HepG2 (cell line): ENCODE measurements at regions not wholly inside any gene's neighbourhood (a gene's known extent, or its start where the extent isn't known, plus 50 kb on each side); places are given as distances from the start of the nearest gene placed in this dataset.

ENCODE experiments used
- ATAC-seq: fragments of 200-7000 bp; cut with Tn5 transposase; 3 replicates; pipeline ENCODE4 v1.9.1; 2020; ENCODE audit warnings: mild to moderate bottlenecking, moderate library complexity
- BruUV-seq: library from RNA; stranded (reverse); fragments of 400-500 nt; replicated peaks from 2 replicates; lab custom pipeline; 2021; lab: Mats Ljungman, UMichigan
- CTCF ChIA-PET: fragments of 300-600 bp; formaldehyde crosslinking; extraction: SDS; loops from one replicate; lab custom pipeline; 2021; ENCODE audit warnings: low total read pairs, inconsistent platforms, low intra/inter-chr PET ratio; lab: Yijun Ruan, JAX
- POLR2A ChIA-PET: fragments of 350-600 bp; sonication (Branson Sonifier 250); formaldehyde crosslinking; loops from one replicate; lab custom pipeline; 2020; ENCODE audit warnings: antibody characterized with exemption, inconsistent platforms; lab: Yijun Ruan, JAX
- DNase-seq: peaks from one replicate; pipeline ENCODE4 v3.0.0-alpha.2; 2015; ENCODE audit warnings: low spot score
- FAIRE-seq: peaks from 3 replicates; lab custom pipeline; 2011; peaks lifted over from hg19 to GRCh38; lab: Jason Lieb, UNC
- H2AFZ ChIP-seq: one replicate; pipeline ENCODE4 v1.6.1; 2011; ENCODE audit warnings: low read length, inconsistent platforms
- H3K27ac ChIP-seq: fragments of 300-600 bp; 3 replicates; pipeline ENCODE4 v1.8.0; 2011; ENCODE audit warnings: mixed run types, mild to moderate bottlenecking, mixed read lengths, low read length, inconsistent platforms; ENCODE audit not compliant: insufficient read depth; ENCODE audit errors: extremely low read length
- H3K27me3 ChIP-seq, 2 experiments: fragments of 200-600 bp in 1 of 2; 2 replicates in 1 of 2; 3 replicates in 1 of 2; pipeline versions ENCODE4 v1.6.0 to v1.8.0; 2011; ENCODE audit warnings: low read length in 2 of 2, mild to moderate bottlenecking in 2 of 2, moderate library complexity in 2 of 2, inconsistent platforms in 1 of 2; ENCODE audit not compliant: insufficient read depth in 2 of 2, control insufficient read depth in 1 of 2
- H3K36me3 ChIP-seq, 2 experiments: fragments of 200-600 bp in 1 of 2; replicated peaks in 1 of 2; 2 replicates in 1 of 2; 3 replicates in 1 of 2; pipeline versions ENCODE4 v1.5.1 to v1.8.0; 2011; ENCODE audit warnings: low read length in 2 of 2, inconsistent platforms in 1 of 2; ENCODE audit not compliant: insufficient read depth in 2 of 2, control insufficient read depth in 1 of 2
- H3K4me1 ChIP-seq: 2 replicates; pipeline ENCODE4 v1.5.1; 2012; ENCODE audit warnings: low read length, inconsistent platforms; ENCODE audit not compliant: insufficient read depth
- H3K4me2 ChIP-seq: 2 replicates; pipeline ENCODE4 v1.6.0; 2011; ENCODE audit warnings: low read depth, low read length, inconsistent platforms
- H3K4me3 ChIP-seq, 3 experiments: fragments of 200-600 bp in 1 of 3; sonication (generic), shearing (Covaris generic) in 1 of 3; replicated peaks in 1 of 3; 2 replicates each; pipeline ENCODE4 v1.5.1; 2011 to 2016; ENCODE audit warnings: low read length in 3 of 3, inconsistent platforms in 2 of 3, low read depth in 2 of 3, mild to moderate bottlenecking in 2 of 3, control low read depth in 1 of 3, mixed read lengths in 1 of 3; ENCODE audit not compliant: insufficient read depth in 1 of 3
- H3K79me2 ChIP-seq: one replicate; pipeline ENCODE4 v1.6.1; 2011; ENCODE audit warnings: low read length, inconsistent platforms; ENCODE audit not compliant: insufficient read depth
- H3K9ac ChIP-seq: 2 replicates; pipeline ENCODE4 v1.6.0; 2011; ENCODE audit warnings: mild to moderate bottlenecking, low read depth, low read length, inconsistent platforms; ENCODE audit not compliant: insufficient read depth
- H3K9me3 ChIP-seq: 2 replicates; pipeline ENCODE4 v1.5.1; 2012; ENCODE audit warnings: mild to moderate bottlenecking, low read length
- H4K20me1 ChIP-seq: 2 replicates; pipeline ENCODE4 v1.6.0; 2011; ENCODE audit warnings: inconsistent platforms, mild to moderate bottlenecking, low read length, moderate library complexity; ENCODE audit not compliant: insufficient read depth
- ARID4A ChIP-seq: sonication (generic); formaldehyde crosslinking; IDR thresholded peaks from 2 replicates; pipeline ENCODE4 v1.5.0; 2020; ENCODE audit warnings: mild to moderate bottlenecking, missing genetic modification reagents, borderline replicate concordance
- ARNT ChIP-seq: fragments of 450-650 bp; IDR thresholded peaks from 2 replicates; pipeline ENCODE4 v1.6.1; 2017
- CBFB ChIP-seq: sonication (generic); formaldehyde crosslinking; IDR thresholded peaks from 2 replicates; pipeline ENCODE4 v1.4.0; 2020; ENCODE audit warnings: missing genetic modification reagents
- DBP ChIP-seq: sonication (generic); formaldehyde crosslinking; IDR thresholded peaks from 2 replicates; pipeline ENCODE4 v1.4.0; 2020; ENCODE audit warnings: missing genetic modification reagents; ENCODE audit errors: not compliant biosample characterization
- HCFC1 ChIP-seq: fragments of 150-350 bp; IDR thresholded peaks from 2 replicates; pipeline ENCODE4 v1.6.1; 2014; ENCODE audit warnings: low read depth, low read length
- ISX ChIP-seq: sonication (generic); formaldehyde crosslinking; conservative IDR thresholded peaks from 2 replicates; pipeline ENCODE4 v1.5.0; 2020; ENCODE audit warnings: missing genetic modification reagents
- MXD1 ChIP-seq: sonication (generic); formaldehyde crosslinking; IDR thresholded peaks from 2 replicates; pipeline ENCODE4 v1.4.0; 2020; ENCODE audit warnings: mild to moderate bottlenecking, missing genetic modification reagents
- PATZ1 ChIP-seq: sonication (generic); formaldehyde crosslinking; IDR thresholded peaks from 2 replicates; pipeline ENCODE4 v1.4.0; 2020; ENCODE audit warnings: missing genetic modification reagents
- STAG1 ChIP-seq: sonication (generic); formaldehyde crosslinking; IDR thresholded peaks from 2 replicates; pipeline ENCODE4 v1.4.0; 2020; ENCODE audit warnings: missing genetic modification reagents
- TOE1 ChIP-seq: sonication (generic); formaldehyde crosslinking; IDR thresholded peaks from 2 replicates; pipeline ENCODE4 v1.4.0; 2020; ENCODE audit warnings: mild to moderate bottlenecking, missing genetic modification reagents
- XBP1 ChIP-seq: sonication (generic); formaldehyde crosslinking; IDR thresholded peaks from 2 replicates; pipeline ENCODE4 v1.5.0; 2020; ENCODE audit warnings: missing genetic modification reagents
- ZMYM2 ChIP-seq: sonication (generic); formaldehyde crosslinking; IDR thresholded peaks from 2 replicates; pipeline ENCODE4 v1.8.0; 2022; ENCODE audit warnings: mild to moderate bottlenecking, missing genetic modification reagents
- ZNF10 ChIP-seq: sonication (generic); formaldehyde crosslinking; IDR thresholded peaks from 2 replicates; pipeline ENCODE4 v1.4.0; 2020; ENCODE audit warnings: mild to moderate bottlenecking, low read depth, missing genetic modification reagents, borderline replicate concordance
- ZNF143 ChIP-seq: sonication (generic); formaldehyde crosslinking; IDR thresholded peaks from 2 replicates; pipeline ENCODE4 v1.4.0; 2020; ENCODE audit warnings: missing genetic modification reagents
- ZNF569 ChIP-seq: sonication (generic); formaldehyde crosslinking; IDR thresholded peaks from 2 replicates; pipeline ENCODE4 v1.5.0; 2020; ENCODE audit warnings: mild to moderate bottlenecking, missing genetic modification reagents, moderate library complexity, borderline replicate concordance
- ZNF639 ChIP-seq: conservative IDR thresholded peaks from 2 replicates; pipeline ENCODE4 v1.6.1; 2018; ENCODE audit warnings: missing genetic modification reagents
- WGBS: methylation state at CpG from one replicate; pipeline ENCODE4 v1.1.6; 2017; ENCODE audit warnings: low lambda C conversion rate; 5-methylcytosine and 5-hydroxymethylcytosine counted together
- in situ Hi-C: cut with HindIII; loops from 2 replicates; pipeline ENCODE4 v1.10.0; 2017; ENCODE audit warnings: low pct_unique_long_range_greater_than_20kb; ENCODE audit not compliant: extremely low pct_ligation_motif_present
- intact Hi-C: fragments of 100-400 bp; cut with micrococcal nuclease; formaldehyde crosslinking; loops from one replicate; pipeline ENCODE4 v1.10.0; 2022; ENCODE audit not compliant: unreplicated experiment

GRCh38 chr18:37997695-37998094 lies 432.1 kb upstream of the CELF4 start:
- intact Hi-C loops = no loop called here
- H3K9ac ChIP-seq = no peak overlapping the region
- no peaks in the 10 kb centered on the region for H3K4me1 ChIP-seq
- no peak for TF ChIP-seq ZNF639 (CRISPR knock-in tag)
- no peak for TF ChIP-seq MXD1 (CRISPR knock-in tag)
- TF ChIP-seq CBFB (CRISPR knock-in tag) = no peak
- no peak for TF ChIP-seq ZNF10 (CRISPR knock-in tag)
- TF ChIP-seq DBP (CRISPR knock-in tag) = no peak
- TF ChIP-seq TOE1 = no peak
- no peak for TF ChIP-seq ZNF569 (CRISPR knock-in tag)
- TF ChIP-seq PATZ1 (CRISPR knock-in tag) = no peak
- TF ChIP-seq ZMYM2 (CRISPR knock-in tag) = no peak
- TF ChIP-seq XBP1 = no peak
- no peak for TF ChIP-seq HCFC1
- TF ChIP-seq ARID4A (CRISPR knock-in tag) = no peak
- no peak for TF ChIP-seq ZNF143 (CRISPR knock-in tag)
- TF ChIP-seq ARNT = no peak
- no peak for TF ChIP-seq ISX
- no peak for TF ChIP-seq STAG1 (CRISPR knock-in tag)
- ATAC-seq = no peak
- H3K36me3 ChIP-seq = no peaks in the 10 kb centered on the region
- in situ Hi-C loops = no loop called here
- no peak overlapping the region for H3K27ac ChIP-seq
- H3K9me3 ChIP-seq = no peaks in the 10 kb centered on the region
- ChIA-PET POLR2A (no interaction called here), CTCF (no interaction called here)
- peaks cover 0 to 2% of the 10 kb centered on the region in 2 experiments; a peak in 1 of 5 replicates for H3K27me3 ChIP-seq
- no peak overlapping the region for H3K4me2 ChIP-seq
- no peaks in the 10 kb centered on the region for H3K79me2 ChIP-seq
- BruUV-seq = no TSS peak
- no peak for FAIRE-seq
- H3K4me3 ChIP-seq = no peak overlapping the region
- 7% methylated on average over 1 of the region's 1 CpG for WGBS
- DNase-seq = no peak
- H4K20me1 ChIP-seq = no peaks in the 10 kb centered on the region
- H2AFZ ChIP-seq = no peak overlapping the region
